HCT116 (cell line): ENCODE measurements at regions not wholly inside any gene's neighbourhood (a gene's known extent, or its start where the extent isn't known, plus 50 kb on each side); places are given as distances from the start of the nearest gene placed in this dataset.
"Not testable (repeated sequence)": the region's sequence is repeated elsewhere in the genome, so short reads cannot be mapped to it uniquely, and the experiment has no call there.

Source experiments
- EZH2 ChIP-seq: fragments of 200-600 bp; sonication (generic); IDR thresholded peaks from 2 replicates; pipeline ENCODE4 v1.6.1; 2017; ENCODE audit warnings: antibody characterized with exemption, mixed run types
- RAD21 ChIP-seq: IDR thresholded peaks from 2 replicates; pipeline ENCODE4 v1.6.1; 2012; ENCODE audit warnings: low read depth, mild to moderate bottlenecking
- SIN3A ChIP-seq: IDR thresholded peaks from 2 replicates; pipeline ENCODE4 v1.6.1; 2012; ENCODE audit warnings: low read depth
- ZNF274 ChIP-seq: fragments of 200-500 bp; sonication (Bioruptor generic); IDR thresholded peaks from 2 replicates; pipeline ENCODE4 v1.6.1; 2014; ENCODE audit warnings: mild to moderate bottlenecking, low read depth, low read length, inconsistent platforms
- TF ChIP-seq, protein P1 (sequence below): IDR thresholded peaks from 2 replicates; pipeline ENCODE4 v1.6.1; 2011; ENCODE audit warnings: mild to moderate bottlenecking, low read length, moderate library complexity; ENCODE audit not compliant: insufficient replicate concordance; ENCODE audit errors: extremely low read depth
- TF ChIP-seq, protein P2 (sequence below), 3 experiments: fragments of 200-600 bp in 1 of 3; sonication (generic) in 1 of 3; IDR thresholded peaks in 2 of 3; conservative IDR thresholded peaks in 1 of 3; 2 replicates each; pipeline ENCODE4 v1.5.1; 2012 to 2017; ENCODE audit warnings: low read depth in 2 of 3, low read length in 2 of 3, antibody characterized with exemption in 1 of 3, borderline replicate concordance in 1 of 3, control low read depth in 1 of 3, mild to moderate bottlenecking in 1 of 3, mixed read lengths in 1 of 3, mixed run types in 1 of 3, moderate library complexity in 1 of 3; ENCODE audit not compliant: insufficient read depth in 1 of 3

DNA sequence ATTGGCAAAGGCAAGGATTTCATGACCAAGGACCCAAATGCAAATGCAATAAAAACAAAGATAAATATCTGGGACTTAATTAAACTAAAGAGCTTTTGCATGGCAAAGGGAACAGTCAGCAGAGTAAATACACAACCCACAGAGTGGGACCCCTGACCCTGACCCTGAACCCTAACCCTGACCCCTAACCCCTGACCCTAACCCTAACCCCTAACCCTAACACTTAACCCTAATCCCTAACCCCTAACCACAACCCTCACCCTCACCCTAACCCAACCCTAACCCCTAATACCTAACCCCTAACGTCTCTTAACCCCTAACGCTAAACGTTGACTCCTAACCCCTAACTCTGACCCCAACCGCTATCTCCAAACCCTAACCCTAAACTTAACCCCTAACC lies 673.1 kb upstream of the DEFB115 start:
- TF ChIP-seq EZH2, SIN3A, RAD21, ZNF274: not testable (repeated sequence)
- TF ChIP-seq, protein P1, sequence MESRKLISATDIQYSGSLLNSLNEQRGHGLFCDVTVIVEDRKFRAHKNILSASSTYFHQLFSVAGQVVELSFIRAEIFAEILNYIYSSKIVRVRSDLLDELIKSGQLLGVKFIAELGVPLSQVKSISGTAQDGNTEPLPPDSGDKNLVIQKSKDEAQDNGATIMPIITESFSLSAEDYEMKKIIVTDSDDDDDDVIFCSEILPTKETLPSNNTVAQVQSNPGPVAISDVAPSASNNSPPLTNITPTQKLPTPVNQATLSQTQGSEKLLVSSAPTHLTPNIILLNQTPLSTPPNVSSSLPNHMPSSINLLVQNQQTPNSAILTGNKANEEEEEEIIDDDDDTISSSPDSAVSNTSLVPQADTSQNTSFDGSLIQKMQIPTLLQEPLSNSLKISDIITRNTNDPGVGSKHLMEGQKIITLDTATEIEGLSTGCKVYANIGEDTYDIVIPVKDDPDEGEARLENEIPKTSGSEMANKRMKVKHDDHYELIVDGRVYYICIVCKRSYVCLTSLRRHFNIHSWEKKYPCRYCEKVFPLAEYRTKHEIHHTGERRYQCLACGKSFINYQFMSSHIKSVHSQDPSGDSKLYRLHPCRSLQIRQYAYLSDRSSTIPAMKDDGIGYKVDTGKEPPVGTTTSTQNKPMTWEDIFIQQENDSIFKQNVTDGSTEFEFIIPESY = not testable (repeated sequence)
- TF ChIP-seq, protein P2, sequence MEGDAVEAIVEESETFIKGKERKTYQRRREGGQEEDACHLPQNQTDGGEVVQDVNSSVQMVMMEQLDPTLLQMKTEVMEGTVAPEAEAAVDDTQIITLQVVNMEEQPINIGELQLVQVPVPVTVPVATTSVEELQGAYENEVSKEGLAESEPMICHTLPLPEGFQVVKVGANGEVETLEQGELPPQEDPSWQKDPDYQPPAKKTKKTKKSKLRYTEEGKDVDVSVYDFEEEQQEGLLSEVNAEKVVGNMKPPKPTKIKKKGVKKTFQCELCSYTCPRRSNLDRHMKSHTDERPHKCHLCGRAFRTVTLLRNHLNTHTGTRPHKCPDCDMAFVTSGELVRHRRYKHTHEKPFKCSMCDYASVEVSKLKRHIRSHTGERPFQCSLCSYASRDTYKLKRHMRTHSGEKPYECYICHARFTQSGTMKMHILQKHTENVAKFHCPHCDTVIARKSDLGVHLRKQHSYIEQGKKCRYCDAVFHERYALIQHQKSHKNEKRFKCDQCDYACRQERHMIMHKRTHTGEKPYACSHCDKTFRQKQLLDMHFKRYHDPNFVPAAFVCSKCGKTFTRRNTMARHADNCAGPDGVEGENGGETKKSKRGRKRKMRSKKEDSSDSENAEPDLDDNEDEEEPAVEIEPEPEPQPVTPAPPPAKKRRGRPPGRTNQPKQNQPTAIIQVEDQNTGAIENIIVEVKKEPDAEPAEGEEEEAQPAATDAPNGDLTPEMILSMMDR (IDR thresholded peaks at IDR 0.05 in 2 of 3, conservative IDR thresholded peaks at IDR 0.05 in 1 of 3; ENCODE audit: borderline replicate concordance in 1 of 3, insufficient read depth in 1 of 3, low read depth in 2 of 3, low read length in 2 of 3) = not testable (repeated sequence)
